ENCODE measurements at regions not wholly inside any gene's neighbourhood (a gene's known extent, or its start where the extent isn't known, plus 50 kb on each side); places are given as distances from the start of the nearest gene placed in this dataset.

GRCh38 chr1:65049941-65050713 lies 83.8 kb upstream of the JAK1 start:
- Histone ChIP-seq H3K4me3 (no peak overlapping the region), H3K27me3 (no peaks in the 10 kb centered on the region), H3K4me1 (no peaks in the 10 kb centered on the region), H3K27ac (no peak overlapping the region), H3K36me3 (no peaks in the 10 kb centered on the region), H3K9me3 (replicated peaks) (no peaks in the 10 kb centered on the region)
- no peak for DNase-seq

- H3K27me3 ChIP-seq, result no peaks in the 10 kb centered on the region
- no peaks in the 10 kb centered on the region for H3K9me3 ChIP-seq (replicated peaks)
- no peak overlapping the region for H3K27ac ChIP-seq
- H3K4me1 ChIP-seq, result no peaks in the 10 kb centered on the region
- H3K4me3 ChIP-seq, result no peak overlapping the region
- H3K36me3 ChIP-seq, result no peaks in the 10 kb centered on the region
- no peak for DNase-seq
Observed at GRCh38 chr1:65050735-65051134, 84.4 kb upstream of the JAK1 start.

- H3K27me3 ChIP-seq, result no peaks in the 10 kb centered on the region
- H3K27ac ChIP-seq, result no peak overlapping the region
- DNase-seq, result no peak
- no peak overlapping the region for H3K4me3 ChIP-seq
- no peaks in the 10 kb centered on the region for H3K9me3 ChIP-seq (replicated peaks)
- H3K4me1 ChIP-seq, result no peaks in the 10 kb centered on the region
- H3K36me3 ChIP-seq, result peaks cover 3% of the 10 kb centered on the region; the same call in 1 of the 2 replicates
Observed at GRCh38 chr1:65054481-65054880, 88.1 kb upstream of the JAK1 start.

GRCh38 chr1:65055747-65056146 lies 89.4 kb upstream of the JAK1 start:
- no peaks in the 10 kb centered on the region for H3K4me1 ChIP-seq
- no peaks in the 10 kb centered on the region for H3K9me3 ChIP-seq (replicated peaks)
- H3K27me3 ChIP-seq, result no peaks in the 10 kb centered on the region
- DNase-seq, result no peak
- no peak overlapping the region for H3K4me3 ChIP-seq
- no peak overlapping the region for H3K27ac ChIP-seq
- peaks cover 3% of the 10 kb centered on the region; the same call in 1 of the 2 replicates for H3K36me3 ChIP-seq

DNA sequence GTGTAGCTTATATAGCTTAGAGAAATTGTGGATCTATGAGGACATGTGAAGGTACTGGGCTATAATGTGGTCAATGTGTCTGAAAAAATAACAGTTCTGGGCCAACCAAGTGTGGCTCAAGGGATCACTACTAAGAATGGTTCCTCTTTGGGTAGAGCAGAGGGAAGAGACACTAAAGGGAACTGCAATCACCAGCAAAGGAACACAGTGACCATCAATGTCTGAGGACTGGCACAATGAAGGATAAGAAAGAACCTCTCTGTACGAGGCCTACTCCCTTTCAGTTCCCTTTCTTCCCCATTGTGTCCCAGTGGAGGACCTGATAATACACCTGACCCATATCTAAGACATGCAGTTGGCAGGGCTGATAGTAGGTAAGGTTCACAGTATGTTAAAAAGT lies 89.9 kb upstream of the JAK1 start:
- Histone ChIP-seq H3K4me3 (no peak overlapping the region), H3K9me3 (replicated peaks) (no peaks in the 10 kb centered on the region), H3K36me3 (peaks cover 3% of the 10 kb centered on the region; the same call in 1 of the 2 replicates), H3K27ac (no peak overlapping the region), H3K4me1 (no peaks in the 10 kb centered on the region), H3K27me3 (no peaks in the 10 kb centered on the region)
- DNase-seq, result no peak

DNA sequence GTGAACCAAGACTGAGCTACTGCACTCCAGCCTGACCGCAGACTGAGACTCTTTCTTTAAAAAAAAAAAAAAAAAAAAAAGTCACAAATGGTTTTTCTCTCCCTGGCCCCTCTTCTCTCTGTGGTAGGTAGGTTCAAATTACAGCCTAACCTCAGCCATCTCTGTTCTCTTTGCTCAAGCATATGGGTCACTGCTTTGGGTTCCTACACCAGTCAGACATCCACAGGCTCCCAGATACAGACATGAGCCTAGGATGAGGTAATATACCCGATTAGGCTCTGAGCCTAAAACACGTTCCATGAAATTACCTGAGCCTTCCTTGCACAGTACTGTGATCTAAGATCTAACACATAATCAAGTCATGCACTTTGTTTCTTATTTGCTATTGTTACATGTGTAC lies 90.5 kb upstream of the JAK1 start:
- DNase-seq, result peak in 1 of 2 experiments; percentile 15
- H3K9me3 ChIP-seq (replicated peaks), result no peaks in the 10 kb centered on the region
- H3K36me3 ChIP-seq, result peaks cover 3% of the 10 kb centered on the region; the same call in 1 of the 2 replicates
- H3K4me1 ChIP-seq, result no peaks in the 10 kb centered on the region
- H3K27ac ChIP-seq, result no peak overlapping the region
- no peak overlapping the region for H3K4me3 ChIP-seq
- no peaks in the 10 kb centered on the region for H3K27me3 ChIP-seq

GRCh38 chr1:65059930-65060538 lies 88.0 kb upstream of the AK4 start:
- Histone ChIP-seq H3K27ac (no peak overlapping the region), H3K36me3 (peaks cover 3% of the 10 kb centered on the region; the same call in 1 of the 2 replicates), H3K4me3 (no peak overlapping the region), H3K4me1 (peaks cover 3% of the 10 kb centered on the region), H3K27me3 (no peaks in the 10 kb centered on the region), H3K9me3 (replicated peaks) (no peaks in the 10 kb centered on the region)
- DNase-seq, result peak in 1 of 2 experiments; percentile 39

GRCh38 chr1:65062339-65062738 lies 85.7 kb upstream of the AK4 start:
- Histone ChIP-seq H3K27me3 (no peaks in the 10 kb centered on the region), H3K4me1 (peaks cover 7% of the 10 kb centered on the region), H3K9me3 (replicated peaks) (no peaks in the 10 kb centered on the region), H3K27ac (no peak overlapping the region), H3K36me3 (no peaks in the 10 kb centered on the region), H3K4me3 (no peak overlapping the region)
- DNase-seq, result no peak

GRCh38 chr1:65063025-65063424 lies 85.0 kb upstream of the AK4 start:
- no peak for DNase-seq
- Histone ChIP-seq H3K9me3 (replicated peaks) (no peaks in the 10 kb centered on the region), H3K36me3 (no peaks in the 10 kb centered on the region), H3K4me3 (no peak overlapping the region), H3K27me3 (no peaks in the 10 kb centered on the region), H3K4me1 (peaks cover 7% of the 10 kb centered on the region), H3K27ac (no peak overlapping the region)

DNA sequence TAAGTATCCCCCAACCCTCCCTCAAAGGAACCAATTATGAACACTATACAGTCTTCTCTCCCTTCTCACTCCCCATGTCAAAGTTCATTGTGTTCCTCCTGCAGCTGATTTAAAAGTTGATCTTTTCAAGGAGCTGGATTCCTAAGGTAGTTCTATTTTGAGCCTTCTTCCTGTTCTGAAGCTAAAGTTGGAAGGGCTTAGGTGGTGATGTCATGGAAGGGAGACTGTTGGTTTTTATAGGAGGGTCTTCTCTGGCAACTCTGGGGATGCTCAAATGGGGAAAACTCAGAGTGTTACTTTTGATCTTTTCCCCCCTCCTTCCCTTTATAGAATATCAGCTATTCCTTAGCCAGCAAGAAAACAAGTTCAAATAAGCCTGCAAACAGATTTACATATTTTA lies 83.0 kb upstream of the AK4 start:
- no peak for DNase-seq
- H3K4me1 ChIP-seq, result peaks cover 11% of the 10 kb centered on the region
- no peak overlapping the region for H3K27ac ChIP-seq
- no peak overlapping the region for H3K4me3 ChIP-seq
- H3K9me3 ChIP-seq (replicated peaks), result no peaks in the 10 kb centered on the region
- H3K36me3 ChIP-seq, result no peaks in the 10 kb centered on the region
- no peaks in the 10 kb centered on the region for H3K27me3 ChIP-seq

DNA sequence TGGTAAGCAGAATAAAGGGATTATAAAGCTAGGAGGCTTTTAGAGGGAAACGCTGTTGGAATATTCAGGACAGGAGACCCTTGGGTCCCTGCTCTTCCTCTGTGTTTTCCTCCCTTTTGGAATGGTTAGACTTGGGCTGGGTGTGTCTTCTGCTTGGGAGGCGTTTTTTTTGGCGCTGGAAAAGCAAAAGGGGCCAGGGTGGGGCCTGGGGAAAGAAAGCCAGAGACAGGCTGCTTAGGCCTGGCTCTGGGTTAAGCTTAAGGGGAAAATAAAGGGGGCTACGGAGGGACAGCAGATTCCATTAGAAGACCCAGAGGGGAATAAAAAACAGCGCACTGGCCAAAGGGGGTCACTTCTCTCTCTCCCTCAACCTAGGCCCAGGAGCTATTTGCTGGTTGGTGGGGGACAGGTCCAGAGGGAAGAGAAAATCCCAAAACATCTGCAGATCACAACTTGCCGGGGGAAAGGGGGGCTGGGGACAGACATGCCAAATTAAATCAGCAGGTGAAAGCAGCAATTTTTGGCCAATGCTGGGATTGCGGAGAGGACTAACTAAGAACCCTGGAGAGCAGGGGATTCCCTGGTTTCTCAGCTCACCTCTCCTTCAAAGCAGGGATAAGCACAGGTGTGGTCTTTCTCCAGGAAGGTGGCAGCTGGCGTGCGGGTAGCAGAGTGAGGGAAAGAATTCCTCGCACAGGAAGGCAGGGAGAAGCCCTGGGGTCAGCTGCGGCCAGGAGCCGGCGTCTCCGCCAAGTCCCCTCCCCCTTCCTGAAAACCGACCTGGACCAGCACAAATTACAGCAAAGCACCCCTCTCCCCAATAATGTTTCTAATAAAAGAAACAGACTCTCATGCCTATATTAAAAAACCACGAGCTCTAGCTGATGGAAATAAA lies 82.2 kb upstream of the AK4 start:
- H3K36me3 ChIP-seq, result no peaks in the 10 kb centered on the region
- peak overlapping the region; percentile 58 for H3K27ac ChIP-seq
- DNase-seq, result peak; percentile 49 to 73
- no peaks in the 10 kb centered on the region for H3K27me3 ChIP-seq
- peaks cover 11% of the 10 kb centered on the region for H3K4me1 ChIP-seq
- H3K9me3 ChIP-seq (replicated peaks), result no peaks in the 10 kb centered on the region
- peak overlapping the region; percentile 73 for H3K4me3 ChIP-seq

DNA sequence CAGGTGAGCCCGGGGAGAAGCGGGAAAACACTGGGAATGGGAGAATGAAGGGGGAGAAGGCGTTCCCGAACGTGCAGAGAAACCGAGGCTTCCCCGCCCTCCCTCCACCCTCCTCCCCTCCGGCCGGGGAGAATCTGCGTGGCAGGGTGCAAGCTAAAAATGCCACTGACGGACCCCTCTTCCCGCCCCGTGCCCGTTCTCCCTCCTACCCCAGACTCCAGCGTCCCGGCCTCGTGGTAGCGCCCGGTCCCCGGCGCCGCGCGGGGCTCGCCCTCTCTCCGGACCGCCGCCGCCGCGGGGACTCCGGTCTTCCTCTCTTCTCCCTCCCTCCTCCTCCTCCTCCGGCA lies 81.6 kb upstream of the AK4 start:
- Histone ChIP-seq H3K27me3 (no peaks in the 10 kb centered on the region), H3K4me3 (peak overlapping the region; percentile 73), H3K9me3 (replicated peaks) (no peaks in the 10 kb centered on the region), H3K36me3 (no peaks in the 10 kb centered on the region), H3K27ac (peak overlapping the region; percentile 58), H3K4me1 (peaks cover 11% of the 10 kb centered on the region)
- DNase-seq, result peak in 1 of 2 experiments; percentile 54

DNA sequence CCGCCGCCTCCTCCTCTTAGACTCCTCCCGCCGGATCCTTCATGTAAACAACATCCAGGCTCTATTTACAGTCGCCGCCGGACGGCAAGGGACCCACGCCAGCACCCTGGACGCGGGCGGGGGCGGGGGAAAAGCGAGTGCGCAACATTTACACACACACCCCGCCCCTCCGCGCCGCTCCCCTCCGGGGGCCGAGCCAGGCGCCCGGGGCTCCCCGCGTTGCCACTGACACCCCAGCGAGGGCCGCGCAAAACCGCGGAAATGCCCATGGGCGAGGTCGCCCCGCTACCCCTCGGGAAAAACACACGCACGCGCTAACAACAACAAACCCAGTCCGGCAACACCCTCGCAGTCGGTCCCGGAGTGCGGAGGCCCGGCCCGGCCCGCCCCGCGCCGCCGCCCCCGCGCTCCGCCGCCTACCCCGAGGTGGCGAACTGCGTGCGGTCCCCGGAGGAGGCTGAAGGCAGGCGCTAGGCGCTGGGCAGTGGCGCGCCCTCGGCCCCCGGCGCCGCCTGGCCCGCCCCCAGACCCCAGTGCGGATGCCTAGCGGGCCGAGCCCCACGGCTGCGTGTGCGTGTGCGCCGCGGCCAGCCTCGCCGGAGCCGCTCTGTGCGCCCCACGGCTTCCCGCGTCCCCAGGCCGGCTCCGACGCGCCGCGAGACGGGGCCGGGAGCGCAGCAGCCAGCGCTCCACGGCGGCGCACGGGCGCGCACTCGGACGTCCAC lies 81.1 kb upstream of the AK4 start:
- H3K27ac ChIP-seq, result peak overlapping the region; percentile 58
- no peaks in the 10 kb centered on the region for H3K36me3 ChIP-seq
- peak; percentile 60 to 69 for DNase-seq

GRCh38 chr1:65067491-65068201 lies 80.4 kb upstream of the AK4 start:
- DNase-seq, result peak; percentile 51 to 70
- Histone ChIP-seq H3K27ac (peak overlapping the region; percentile 40), H3K9me3 (replicated peaks) (no peaks in the 10 kb centered on the region), H3K36me3 (no peaks in the 10 kb centered on the region), H3K4me1 (peaks cover 11% of the 10 kb centered on the region), H3K27me3 (no peaks in the 10 kb centered on the region), H3K4me3 (peak overlapping the region; percentile 73)

More for the DNA sequence above, 81.1 kb upstream of the AK4 start:
- H3K27me3 ChIP-seq, result no peaks in the 10 kb centered on the region
- peaks cover 11% of the 10 kb centered on the region for H3K4me1 ChIP-seq
- no peaks in the 10 kb centered on the region for H3K9me3 ChIP-seq (replicated peaks)
- H3K4me3 ChIP-seq, result peak overlapping the region; percentile 73

Measured in SJCRH30 (cell line).